ENCODE measurements at regions not wholly inside any gene's neighbourhood (a gene's known extent, or its start where the extent isn't known, plus 50 kb on each side); places are given as distances from the start of the nearest gene placed in this dataset.

- H3K9me3 ChIP-seq (ENCODE audit: control insufficient read depth in 2 of 2, low read length in 2 of 2) = peaks cover 0 to 5% of the 10 kb centered on the region in 2 experiments
- H3K4me1 Mint-ChIP-seq = no peaks in the 10 kb centered on the region
Observed at GRCh38 chr12:128042825-128043224, 224.1 kb upstream of the TMEM132C start.

DNA sequence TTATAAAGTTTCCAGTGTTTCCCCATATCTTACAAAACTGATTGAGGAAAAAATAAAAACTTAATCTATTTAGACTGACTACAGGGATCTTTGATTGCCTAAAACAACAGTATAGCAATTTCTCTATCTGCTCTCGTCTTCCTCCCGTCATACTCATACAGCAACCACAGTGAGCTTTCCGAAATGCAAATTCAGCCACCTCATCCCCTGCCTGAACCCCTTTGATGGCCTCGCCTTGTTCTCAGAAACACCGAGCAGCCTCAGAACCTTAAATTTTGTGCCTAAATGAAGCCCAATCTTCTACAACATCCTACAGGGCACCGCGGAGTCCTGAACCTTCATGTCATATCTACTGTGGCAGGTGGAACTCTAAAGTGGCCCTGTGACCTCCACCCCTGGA, 223.7 kb upstream of the TMEM132C start:
- Histone ChIP-seq H3K4me3 (ENCODE audit: low read depth, low read length) (no peak overlapping the region), H3K9me3 (ENCODE audit: control insufficient read depth in 2 of 2, low read length in 2 of 2) (peaks cover 0 to 5% of the 10 kb centered on the region in 2 experiments), H3K27ac (ENCODE audit: insufficient read depth, low read length, poor library complexity, severe bottlenecking) (no peak overlapping the region), H3K4me1 (ENCODE audit: control insufficient read depth, insufficient read depth, low read length, poor library complexity, severe bottlenecking) (no peaks in the 10 kb centered on the region), H3K36me3 (ENCODE audit: control insufficient read depth, insufficient read depth, low read length) (no peaks in the 10 kb centered on the region), H3K27me3 (ENCODE audit: control insufficient read depth, insufficient read depth, low read length) (no peaks in the 10 kb centered on the region)
- DNase-seq (no peak), ATAC-seq (ENCODE audit: low read depth in 2 of 2) (no peak)
- no peaks in the 10 kb centered on the region for H3K27me3 Mint-ChIP-seq
- H3K4me3 Mint-ChIP-seq = no peak overlapping the region
- no peak overlapping the region for H3K27ac Mint-ChIP-seq
- H3K9me3 Mint-ChIP-seq = peaks cover 0 to 24% (median 11%) of the 10 kb centered on the region in 7 donors
- no peaks in the 10 kb centered on the region for H3K4me1 Mint-ChIP-seq
- H3K36me3 Mint-ChIP-seq = no peaks in the 10 kb centered on the region

More at GRCh38 chr12:128042825-128043224, 224.1 kb upstream of the TMEM132C start:
- Mint-ChIP-seq H3K36me3 (no peaks in the 10 kb centered on the region), H3K27ac (peak overlapping the region in 1 of 3 donors; percentile 27), H3K27me3 (no peaks in the 10 kb centered on the region), H3K9me3 (peaks cover 0 to 24% (median 11%) of the 10 kb centered on the region in 7 donors), H3K4me3 (no peak overlapping the region)
- DNase-seq (no peak), ATAC-seq (ENCODE audit: low read depth in 2 of 2) (no peak)
- H3K4me1 ChIP-seq (ENCODE audit: control insufficient read depth, insufficient read depth, low read length, poor library complexity, severe bottlenecking) = no peaks in the 10 kb centered on the region
- H3K36me3 ChIP-seq (ENCODE audit: control insufficient read depth, insufficient read depth, low read length) = no peaks in the 10 kb centered on the region
- H3K27me3 ChIP-seq (ENCODE audit: control insufficient read depth, insufficient read depth, low read length) = no peaks in the 10 kb centered on the region
- H3K4me3 ChIP-seq (ENCODE audit: low read depth, low read length) = no peak overlapping the region
- H3K27ac ChIP-seq (ENCODE audit: insufficient read depth, low read length, poor library complexity, severe bottlenecking) = no peak overlapping the region

GRCh38 chr12:128047266-128048060, 219.5 kb upstream of the TMEM132C start:
- peaks cover 0 to 13% (median 8%) of the 10 kb centered on the region in 7 donors for H3K9me3 Mint-ChIP-seq
- no peak overlapping the region for H3K27ac Mint-ChIP-seq
- no peak overlapping the region for H3K4me3 Mint-ChIP-seq
- no peak overlapping the region for H3K27ac ChIP-seq (ENCODE audit: insufficient read depth, low read length, poor library complexity, severe bottlenecking)
- H3K36me3 Mint-ChIP-seq = no peaks in the 10 kb centered on the region
- no peaks in the 10 kb centered on the region for H3K9me3 ChIP-seq (ENCODE audit: control insufficient read depth in 2 of 2, low read length in 2 of 2)
- H3K27me3 Mint-ChIP-seq = no peaks in the 10 kb centered on the region
- ATAC-seq (ENCODE audit: low read depth in 2 of 2) (no peak), DNase-seq (no peak)
- no peaks in the 10 kb centered on the region for H3K36me3 ChIP-seq (ENCODE audit: control insufficient read depth, insufficient read depth, low read length)
- H3K27me3 ChIP-seq (ENCODE audit: control insufficient read depth, insufficient read depth, low read length) = no peaks in the 10 kb centered on the region
- H3K4me3 ChIP-seq (ENCODE audit: low read depth, low read length) = no peak overlapping the region
- no peaks in the 10 kb centered on the region for H3K4me1 ChIP-seq (ENCODE audit: control insufficient read depth, insufficient read depth, low read length, poor library complexity, severe bottlenecking)
- no peaks in the 10 kb centered on the region for H3K4me1 Mint-ChIP-seq

- no peak overlapping the region for H3K4me3 ChIP-seq (ENCODE audit: low read depth, low read length)
- no peak overlapping the region for H3K27ac Mint-ChIP-seq
- no peaks in the 10 kb centered on the region for H3K27me3 ChIP-seq (ENCODE audit: control insufficient read depth, insufficient read depth, low read length)
- no peaks in the 10 kb centered on the region for H3K27me3 Mint-ChIP-seq
- ATAC-seq (ENCODE audit: low read depth in 2 of 2) (no peak), DNase-seq (no peak)
- no peaks in the 10 kb centered on the region for H3K4me1 ChIP-seq (ENCODE audit: control insufficient read depth, insufficient read depth, low read length, poor library complexity, severe bottlenecking)
- H3K36me3 Mint-ChIP-seq = no peaks in the 10 kb centered on the region
- no peaks in the 10 kb centered on the region for H3K9me3 ChIP-seq (ENCODE audit: control insufficient read depth in 2 of 2, low read length in 2 of 2)
- peaks cover 0 to 11% (median 4%) of the 10 kb centered on the region in 7 donors for H3K9me3 Mint-ChIP-seq
- no peaks in the 10 kb centered on the region for H3K36me3 ChIP-seq (ENCODE audit: control insufficient read depth, insufficient read depth, low read length)
- no peaks in the 10 kb centered on the region for H3K4me1 Mint-ChIP-seq
- H3K4me3 Mint-ChIP-seq = no peak overlapping the region
- no peak overlapping the region for H3K27ac ChIP-seq (ENCODE audit: insufficient read depth, low read length, poor library complexity, severe bottlenecking)
Observed at GRCh38 chr12:128052331-128052730, 214.6 kb upstream of the TMEM132C start.

DNA sequence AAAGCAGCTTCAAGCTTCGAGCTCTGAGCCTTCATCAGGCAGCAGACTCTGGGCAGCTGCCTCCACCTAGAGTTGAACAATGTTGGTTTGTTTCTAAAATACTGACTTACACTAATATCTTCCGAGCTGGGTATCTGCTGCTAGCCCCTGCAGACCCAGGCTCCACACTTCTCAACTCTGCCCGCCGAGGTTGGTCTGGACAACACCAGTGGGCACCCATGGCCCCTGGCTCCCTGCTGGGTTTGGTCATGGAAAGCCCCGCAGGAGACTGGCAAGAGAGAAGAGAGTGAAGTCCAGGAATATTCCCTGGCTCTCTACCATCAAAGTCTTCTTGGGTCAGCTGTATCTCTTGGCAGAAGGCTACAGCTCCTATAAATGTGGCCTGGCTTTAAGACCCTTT, 214.2 kb upstream of the TMEM132C start:
- Mint-ChIP-seq H3K4me3 (no peak overlapping the region), H3K27ac (no peak overlapping the region), H3K36me3 (no peaks in the 10 kb centered on the region), H3K9me3 (peaks cover 0 to 9% (median 4%) of the 10 kb centered on the region in 7 donors), H3K4me1 (no peaks in the 10 kb centered on the region), H3K27me3 (no peaks in the 10 kb centered on the region)
- Histone ChIP-seq H3K4me1 (ENCODE audit: control insufficient read depth, insufficient read depth, low read length, poor library complexity, severe bottlenecking) (no peaks in the 10 kb centered on the region), H3K4me3 (ENCODE audit: low read depth, low read length) (no peak overlapping the region), H3K9me3 (ENCODE audit: control insufficient read depth in 2 of 2, low read length in 2 of 2) (no peaks in the 10 kb centered on the region), H3K27ac (ENCODE audit: insufficient read depth, low read length, poor library complexity, severe bottlenecking) (no peak overlapping the region), H3K27me3 (ENCODE audit: control insufficient read depth, insufficient read depth, low read length) (no peaks in the 10 kb centered on the region), H3K36me3 (ENCODE audit: control insufficient read depth, insufficient read depth, low read length) (no peaks in the 10 kb centered on the region)
- no peak for DNase-seq
- no peak for ATAC-seq (ENCODE audit: low read depth in 2 of 2)

DNA sequence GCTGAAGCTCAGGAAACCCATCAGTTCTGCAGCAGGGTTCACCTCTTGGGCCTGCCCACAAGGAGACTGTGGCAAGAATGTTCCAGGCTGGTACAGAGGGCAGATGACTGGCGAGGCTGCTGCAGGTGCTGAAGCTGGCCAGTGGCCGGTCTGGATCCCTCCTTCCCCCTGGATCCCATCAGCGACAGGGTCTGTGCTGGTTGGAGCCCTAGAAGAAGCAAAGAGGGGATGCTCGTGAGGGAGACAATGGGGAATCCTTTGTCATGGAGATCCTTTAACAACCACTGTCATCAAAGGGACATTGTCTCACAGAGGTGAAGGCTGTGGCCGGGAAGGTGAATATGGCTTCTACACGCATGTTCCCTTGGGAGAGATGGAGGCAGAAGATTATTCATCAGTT, 211.4 kb upstream of the TMEM132C start:
- H3K27ac Mint-ChIP-seq = no peak overlapping the region
- H3K4me1 Mint-ChIP-seq = no peaks in the 10 kb centered on the region
- H3K4me3 Mint-ChIP-seq = no peak overlapping the region
- ATAC-seq (ENCODE audit: low read depth in 2 of 2) = no peak
- Histone ChIP-seq H3K4me3 (ENCODE audit: low read depth, low read length) (no peak overlapping the region), H3K27ac (ENCODE audit: insufficient read depth, low read length, poor library complexity, severe bottlenecking) (no peak overlapping the region), H3K4me1 (ENCODE audit: control insufficient read depth, insufficient read depth, low read length, poor library complexity, severe bottlenecking) (no peaks in the 10 kb centered on the region), H3K27me3 (ENCODE audit: control insufficient read depth, insufficient read depth, low read length) (no peaks in the 10 kb centered on the region), H3K9me3 (ENCODE audit: control insufficient read depth in 2 of 2, low read length in 2 of 2) (no peaks in the 10 kb centered on the region), H3K36me3 (ENCODE audit: control insufficient read depth, insufficient read depth, low read length) (no peaks in the 10 kb centered on the region)
- H3K27me3 Mint-ChIP-seq = no peaks in the 10 kb centered on the region
- H3K36me3 Mint-ChIP-seq = no peaks in the 10 kb centered on the region
- H3K9me3 Mint-ChIP-seq = peaks cover 0 to 6% (median 2%) of the 10 kb centered on the region in 7 donors
- no peak for DNase-seq

DNA sequence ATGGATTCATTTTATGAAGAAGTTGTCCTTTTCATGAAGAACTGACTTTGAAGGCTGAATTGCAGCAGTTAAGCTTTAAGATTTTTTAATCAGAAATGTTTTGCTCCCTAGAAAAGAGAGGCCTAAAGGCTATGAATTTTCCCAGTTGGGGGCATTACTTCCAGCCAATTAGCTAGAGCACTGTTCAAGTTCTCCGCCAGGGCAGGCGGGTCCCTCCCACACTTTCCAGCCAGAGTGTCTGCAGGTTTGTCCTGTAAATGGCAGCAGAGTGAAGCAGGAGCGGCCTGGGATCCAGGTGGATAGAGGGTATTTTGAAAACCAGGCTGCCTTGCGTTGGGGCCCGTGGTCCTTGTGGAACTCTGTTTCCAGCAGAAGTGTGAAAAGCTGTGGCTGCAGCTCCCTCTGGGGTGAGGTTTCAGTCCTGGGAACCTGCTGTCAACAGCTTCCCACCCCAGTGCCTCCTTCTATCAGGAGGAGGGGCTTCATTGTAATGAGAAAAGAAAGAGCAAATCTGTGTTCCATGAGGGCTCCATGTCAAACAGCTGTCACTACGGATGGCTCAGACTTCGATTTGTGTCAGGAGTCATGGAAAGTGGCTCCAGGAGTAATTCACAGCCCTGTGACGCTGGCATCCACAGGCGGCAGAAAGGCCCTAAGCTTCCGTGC, 210.7 kb upstream of the TMEM132C start:
- no peak for ATAC-seq (ENCODE audit: low read depth in 2 of 2)
- no peak for DNase-seq
- no peaks in the 10 kb centered on the region for H3K36me3 ChIP-seq (ENCODE audit: control insufficient read depth, insufficient read depth, low read length)
- H3K4me3 ChIP-seq (ENCODE audit: low read depth, low read length) = no peak overlapping the region
- H3K9me3 ChIP-seq (ENCODE audit: control insufficient read depth in 2 of 2, low read length in 2 of 2) = no peaks in the 10 kb centered on the region
- no peak overlapping the region for H3K27ac ChIP-seq (ENCODE audit: insufficient read depth, low read length, poor library complexity, severe bottlenecking)
- H3K4me1 Mint-ChIP-seq = no peaks in the 10 kb centered on the region
- no peaks in the 10 kb centered on the region for H3K36me3 Mint-ChIP-seq
- H3K4me3 Mint-ChIP-seq = no peak overlapping the region
- H3K27me3 Mint-ChIP-seq = no peaks in the 10 kb centered on the region
- H3K27me3 ChIP-seq (ENCODE audit: control insufficient read depth, insufficient read depth, low read length) = no peaks in the 10 kb centered on the region
- peaks cover 0 to 6% (median 2%) of the 10 kb centered on the region in 7 donors for H3K9me3 Mint-ChIP-seq
- no peaks in the 10 kb centered on the region for H3K4me1 ChIP-seq (ENCODE audit: control insufficient read depth, insufficient read depth, low read length, poor library complexity, severe bottlenecking)
- no peak overlapping the region for H3K27ac Mint-ChIP-seq
